Upper lobe of right lung (tissue), 1 donor: ENCODE measurements at regions not wholly inside any gene's neighbourhood (a gene's known extent, or its start where the extent isn't known, plus 50 kb on each side); places are given as distances from the start of the nearest gene placed in this dataset.

Experiments used
- ATAC-seq: fragments of 200-7000 bp; cut with Tn5 transposase; one replicate; pipeline ENCODE4 v1.9.1; 2020; ENCODE audit warnings: mild to moderate bottlenecking, moderate library complexity
- DNase-seq: peaks from one replicate; pipeline ENCODE4 v3.0.0-alpha.2; 2020
- H3K27ac ChIP-seq: fragments of 200-600 bp; one replicate; pipeline ENCODE4 v1.8.0; 2022
- H3K27me3 ChIP-seq: fragments of 200-600 bp; one replicate; pipeline ENCODE4 v1.8.0; 2022; ENCODE audit warnings: mild to moderate bottlenecking
- H3K36me3 ChIP-seq: fragments of 200-600 bp; one replicate; pipeline ENCODE4 v1.8.0; 2022
- H3K4me1 ChIP-seq: fragments of 200-600 bp; one replicate; pipeline ENCODE4 v1.8.0; 2022
- H3K4me3 ChIP-seq: fragments of 200-600 bp; one replicate; pipeline ENCODE4 v1.8.0; 2022; ENCODE audit warnings: mild to moderate bottlenecking
- H3K9me3 ChIP-seq: fragments of 200-600 bp; one replicate; pipeline ENCODE4 v1.8.0; 2022
- intact Hi-C: fragments of 100-400 bp; cut with DNase I; formaldehyde crosslinking; loops from one replicate; pipeline ENCODE4 v1.11.0; 2022
- TF ChIP-seq, protein P1 (sequence below): fragments of 200-600 bp; IDR thresholded peaks from one replicate; pipeline ENCODE4 v1.8.0; 2022; ENCODE audit warnings: antibody characterized with exemption
- donor health status: DM: no; HTN: yes; CAD: no; lungs with severe emphysema.

DNA sequence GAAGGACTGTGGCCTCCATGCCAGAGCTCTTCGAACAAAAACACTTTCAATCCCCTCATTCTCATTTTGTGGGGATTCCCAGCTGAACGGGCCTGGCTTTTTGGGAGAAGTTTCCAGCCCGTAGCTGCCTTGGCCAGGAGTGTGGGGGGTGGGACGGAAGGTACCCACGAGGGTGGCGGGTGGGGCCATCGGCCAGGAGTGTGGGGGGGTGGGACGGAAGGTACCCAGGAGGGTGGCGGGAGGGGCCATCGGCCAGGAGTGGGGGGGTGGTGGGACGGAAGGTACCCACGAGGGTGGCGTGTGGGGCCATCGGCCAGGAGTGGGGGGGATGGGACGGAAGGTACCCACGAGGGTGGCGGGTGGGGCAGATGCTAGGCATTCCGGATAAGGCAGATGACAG, 71.7 kb upstream of the ZBTB18 start:
- ATAC-seq = peak; percentile 61

GRCh38 chr1:243977094-243977493, 74.0 kb upstream of the ZBTB18 start:
- DNase-seq (no peak), ATAC-seq (no peak)
- H3K36me3 ChIP-seq = no peaks in the 10 kb centered on the region
- H3K9me3 ChIP-seq = no peaks in the 10 kb centered on the region
- no peak overlapping the region for H3K4me3 ChIP-seq
- no peaks in the 10 kb centered on the region for H3K27me3 ChIP-seq
- H3K27ac ChIP-seq = no peak overlapping the region
- TF ChIP-seq, protein P1, sequence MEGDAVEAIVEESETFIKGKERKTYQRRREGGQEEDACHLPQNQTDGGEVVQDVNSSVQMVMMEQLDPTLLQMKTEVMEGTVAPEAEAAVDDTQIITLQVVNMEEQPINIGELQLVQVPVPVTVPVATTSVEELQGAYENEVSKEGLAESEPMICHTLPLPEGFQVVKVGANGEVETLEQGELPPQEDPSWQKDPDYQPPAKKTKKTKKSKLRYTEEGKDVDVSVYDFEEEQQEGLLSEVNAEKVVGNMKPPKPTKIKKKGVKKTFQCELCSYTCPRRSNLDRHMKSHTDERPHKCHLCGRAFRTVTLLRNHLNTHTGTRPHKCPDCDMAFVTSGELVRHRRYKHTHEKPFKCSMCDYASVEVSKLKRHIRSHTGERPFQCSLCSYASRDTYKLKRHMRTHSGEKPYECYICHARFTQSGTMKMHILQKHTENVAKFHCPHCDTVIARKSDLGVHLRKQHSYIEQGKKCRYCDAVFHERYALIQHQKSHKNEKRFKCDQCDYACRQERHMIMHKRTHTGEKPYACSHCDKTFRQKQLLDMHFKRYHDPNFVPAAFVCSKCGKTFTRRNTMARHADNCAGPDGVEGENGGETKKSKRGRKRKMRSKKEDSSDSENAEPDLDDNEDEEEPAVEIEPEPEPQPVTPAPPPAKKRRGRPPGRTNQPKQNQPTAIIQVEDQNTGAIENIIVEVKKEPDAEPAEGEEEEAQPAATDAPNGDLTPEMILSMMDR = no peak
- no peaks in the 10 kb centered on the region for H3K4me1 ChIP-seq
- intact Hi-C loops = no loop called here

More for the DNA sequence above, 71.7 kb upstream of the ZBTB18 start:
- Histone ChIP-seq H3K27ac (no peak overlapping the region), H3K4me1 (no peaks in the 10 kb centered on the region), H3K27me3 (peaks cover 4% of the 10 kb centered on the region), H3K36me3 (no peaks in the 10 kb centered on the region), H3K9me3 (no peaks in the 10 kb centered on the region), H3K4me3 (no peak overlapping the region)
- TF ChIP-seq, protein P1 = no peak
- intact Hi-C loops = no loop called here
- DNase-seq = no peak

DNA sequence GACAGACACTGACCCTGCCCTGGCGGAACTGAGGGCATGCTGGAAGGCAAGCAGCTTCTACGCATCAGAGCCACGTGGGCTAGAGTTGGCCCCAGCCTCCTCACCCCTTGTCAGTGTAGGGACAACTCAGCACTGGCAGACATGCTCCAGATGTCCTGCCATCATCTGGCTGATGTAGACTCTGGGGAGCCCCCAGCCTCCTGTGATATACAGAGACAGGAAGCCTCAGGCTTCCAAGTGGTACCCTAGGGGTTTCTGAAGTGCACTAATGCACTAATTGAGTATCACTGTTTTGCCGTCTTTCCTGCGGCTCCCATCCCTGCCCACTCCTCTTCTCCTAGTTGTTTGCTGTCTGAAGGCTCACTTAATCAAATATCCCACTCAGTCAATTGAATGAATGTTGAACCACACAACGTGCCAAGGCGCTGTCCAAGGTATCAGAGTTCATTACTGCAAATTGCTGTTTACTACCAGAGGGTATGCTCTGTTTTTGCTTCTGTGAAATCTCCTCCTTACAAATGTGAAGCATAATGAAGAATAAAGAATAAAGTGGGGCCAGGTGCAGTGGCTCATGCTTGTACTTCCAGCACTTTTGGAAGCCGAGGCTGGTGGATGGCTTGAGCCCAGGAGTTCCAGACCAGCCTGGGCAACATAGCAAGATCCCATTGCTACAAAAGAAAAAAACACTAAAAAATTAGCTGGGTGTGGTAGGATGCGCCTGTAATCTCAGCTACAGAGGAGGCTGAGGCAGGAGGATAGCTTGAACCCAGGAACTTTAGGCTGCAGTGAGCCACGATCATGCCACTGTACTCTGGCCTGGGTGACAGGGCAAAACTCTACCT, 76.4 kb upstream of the ZBTB18 start:
- Histone ChIP-seq H3K27ac (no peak overlapping the region), H3K9me3 (no peaks in the 10 kb centered on the region), H3K36me3 (no peaks in the 10 kb centered on the region), H3K4me3 (no peak overlapping the region), H3K4me1 (no peaks in the 10 kb centered on the region), H3K27me3 (no peaks in the 10 kb centered on the region)
- no peak for DNase-seq
- ATAC-seq = no peak
- intact Hi-C loops = no loop called here
- TF ChIP-seq, protein P1 = no peak

DNA sequence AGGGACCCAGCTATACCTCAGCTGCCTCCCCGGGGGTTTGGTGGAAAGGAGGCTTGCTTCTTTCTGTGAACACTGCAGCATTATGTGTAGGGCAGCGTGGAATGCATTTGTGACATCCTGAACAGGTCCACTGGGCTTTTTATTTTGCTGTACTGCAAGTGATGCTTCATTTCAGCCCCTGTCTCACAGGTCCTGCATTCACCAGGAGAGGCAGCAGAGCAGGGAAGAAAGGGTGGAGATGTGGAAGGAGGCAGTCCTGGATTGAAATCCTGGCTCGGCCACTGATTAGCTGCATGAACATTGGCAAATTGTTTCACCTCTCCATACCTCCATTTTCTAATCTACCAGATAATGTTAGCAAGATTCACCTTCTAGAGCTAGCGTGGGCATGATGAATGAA, 77.9 kb upstream of the ZBTB18 start:
- H3K4me3 ChIP-seq = no peak overlapping the region
- TF ChIP-seq, protein P1 = no peak
- no peaks in the 10 kb centered on the region for H3K36me3 ChIP-seq
- no peaks in the 10 kb centered on the region for H3K9me3 ChIP-seq
- DNase-seq (no peak), ATAC-seq (no peak)
- H3K27me3 ChIP-seq = no peaks in the 10 kb centered on the region
- no peak overlapping the region for H3K27ac ChIP-seq
- intact Hi-C loops = no loop called here
- no peaks in the 10 kb centered on the region for H3K4me1 ChIP-seq

DNA sequence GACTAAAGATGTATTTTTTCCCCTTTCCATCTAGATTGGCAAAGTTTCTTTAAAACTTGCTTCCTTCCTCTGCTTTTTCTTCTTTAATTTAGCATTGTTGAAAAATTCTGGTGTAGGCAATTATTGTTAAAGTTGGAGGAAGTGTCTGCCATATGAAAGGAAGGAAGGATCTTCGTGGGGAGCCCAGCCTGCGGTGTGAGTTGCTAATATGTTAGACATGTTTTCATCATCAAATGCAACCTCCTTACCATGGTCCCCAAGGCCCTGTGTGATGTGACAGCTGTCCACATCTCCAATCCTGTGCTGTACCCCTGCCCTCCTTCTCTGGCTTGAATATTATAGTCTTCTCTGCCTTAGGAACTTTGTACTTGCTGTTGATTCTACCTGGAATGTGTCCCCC, 81.0 kb upstream of the ZBTB18 start:
- no peak for ATAC-seq
- no peaks in the 10 kb centered on the region for H3K27me3 ChIP-seq
- H3K27ac ChIP-seq = no peak overlapping the region
- no peak overlapping the region for H3K4me3 ChIP-seq
- H3K36me3 ChIP-seq = no peaks in the 10 kb centered on the region
- TF ChIP-seq, protein P1 = no peak
- H3K4me1 ChIP-seq = no peaks in the 10 kb centered on the region
- no peaks in the 10 kb centered on the region for H3K9me3 ChIP-seq
- DNase-seq = no peak
- intact Hi-C loops = no loop called here
